ENCODE measurements at regions not wholly inside any gene's neighbourhood (a gene's known extent, or its start where the extent isn't known, plus 50 kb on each side); places are given as distances from the start of the nearest gene placed in this dataset.

DNA sequence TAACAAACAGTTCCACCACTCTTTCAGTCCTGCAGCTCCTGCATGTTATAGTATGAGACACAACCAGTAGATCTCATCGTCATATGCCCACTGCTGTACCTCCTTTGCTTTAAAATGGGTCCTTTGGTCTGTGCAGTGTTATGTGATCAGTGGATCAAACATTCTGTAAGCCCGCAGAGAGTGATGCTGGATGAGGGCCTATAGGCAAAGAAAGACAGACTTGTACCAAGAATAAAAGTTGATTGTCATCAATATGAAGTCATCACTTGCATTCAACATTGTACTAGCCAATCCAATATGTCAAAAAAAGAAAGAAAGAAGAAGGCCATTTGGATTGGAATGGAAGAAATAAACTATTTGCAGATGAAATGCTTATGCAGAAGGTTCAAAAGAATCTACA is 79.8 kb upstream of the PHYHIPL start:
- no peak for DNase-seq

DNA sequence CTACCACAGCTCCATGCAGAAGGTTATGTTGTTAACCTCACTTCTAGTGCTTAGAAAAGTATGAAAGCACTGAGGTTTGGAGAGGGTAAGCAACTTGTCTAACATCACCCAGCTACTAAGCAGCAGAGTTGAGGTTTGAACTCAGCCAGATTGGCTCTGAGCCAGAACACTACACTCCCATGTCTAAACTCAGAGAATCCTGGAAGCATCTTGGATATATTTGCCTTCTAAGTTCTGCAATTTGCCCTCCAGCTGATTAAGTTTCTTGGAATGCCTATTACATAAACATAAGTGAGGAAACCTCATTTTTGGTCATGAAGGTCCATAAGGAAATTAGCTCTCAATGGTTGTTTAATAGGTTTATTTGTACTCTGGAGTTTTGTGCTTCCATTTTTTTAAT is 78.1 kb upstream of the PHYHIPL start:
- no peak for DNase-seq

DNA sequence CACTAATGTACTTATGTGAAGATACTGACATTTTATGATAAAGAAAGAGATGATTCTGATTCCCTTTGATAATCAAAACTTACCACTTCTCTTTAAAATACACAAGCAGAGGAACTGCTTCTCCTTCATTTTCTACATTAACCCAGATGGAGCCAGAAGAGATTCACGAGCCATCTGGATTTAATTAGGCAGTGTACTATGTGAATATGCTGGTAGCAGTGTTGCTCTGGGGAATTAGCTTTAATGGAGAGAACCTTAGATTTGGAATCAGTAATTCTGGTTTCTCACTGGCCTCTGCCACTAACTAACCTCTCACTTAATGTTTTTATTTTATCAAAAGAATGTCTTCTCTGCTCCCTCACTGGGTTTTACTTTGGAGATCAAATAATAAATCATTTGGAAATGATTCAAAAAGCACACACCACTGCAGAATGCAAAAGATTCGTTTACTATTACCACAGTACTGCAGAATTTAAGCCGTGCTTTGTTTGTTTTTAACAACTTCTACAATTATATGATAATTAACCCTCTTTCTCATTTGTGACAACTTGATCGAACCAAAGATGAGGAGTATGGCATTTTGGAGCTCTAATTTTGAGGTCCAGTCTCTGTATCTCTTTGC is 77.5 kb upstream of the PHYHIPL start:
- DNase-seq = no peak

DNA sequence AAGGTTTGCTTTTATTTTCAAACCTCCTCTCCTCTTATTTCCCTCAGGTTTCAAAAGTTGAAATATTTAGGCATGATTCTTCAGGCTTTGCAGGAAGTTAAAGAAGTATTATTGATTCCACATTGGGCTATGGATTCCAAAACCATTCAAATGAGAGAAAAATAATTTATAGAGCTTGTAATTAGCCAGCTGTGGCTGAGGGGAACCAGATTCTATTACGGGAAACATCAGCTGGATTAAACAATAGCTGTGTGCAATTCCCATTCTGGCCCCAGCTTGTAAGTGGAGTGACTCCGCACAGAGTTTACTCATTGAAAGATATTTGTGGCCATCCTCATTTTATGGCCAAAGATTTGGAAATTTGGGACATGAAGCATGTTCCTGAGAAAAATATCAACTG is 77.0 kb upstream of the PHYHIPL start:
- DNase-seq = no peak

DNA sequence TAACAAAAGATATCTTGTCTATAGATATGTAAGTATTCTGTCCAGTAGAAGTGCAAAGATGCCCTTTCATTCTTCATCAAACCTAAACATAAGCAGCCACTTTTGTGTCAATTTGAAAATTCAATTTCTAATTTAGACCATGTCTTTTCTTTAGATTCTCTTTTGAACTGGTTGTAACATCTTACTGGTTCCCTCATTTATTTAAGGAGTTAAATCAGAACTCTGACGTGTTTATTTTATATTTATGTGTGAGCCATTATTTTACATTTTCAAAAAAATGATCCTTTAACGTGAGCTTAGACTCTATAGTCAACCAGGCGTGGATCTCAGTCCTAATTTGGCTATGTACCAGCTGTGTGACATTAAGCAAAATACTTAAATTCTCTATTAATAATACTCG is 74.0 kb upstream of the PHYHIPL start:
- DNase-seq = no peak

DNA sequence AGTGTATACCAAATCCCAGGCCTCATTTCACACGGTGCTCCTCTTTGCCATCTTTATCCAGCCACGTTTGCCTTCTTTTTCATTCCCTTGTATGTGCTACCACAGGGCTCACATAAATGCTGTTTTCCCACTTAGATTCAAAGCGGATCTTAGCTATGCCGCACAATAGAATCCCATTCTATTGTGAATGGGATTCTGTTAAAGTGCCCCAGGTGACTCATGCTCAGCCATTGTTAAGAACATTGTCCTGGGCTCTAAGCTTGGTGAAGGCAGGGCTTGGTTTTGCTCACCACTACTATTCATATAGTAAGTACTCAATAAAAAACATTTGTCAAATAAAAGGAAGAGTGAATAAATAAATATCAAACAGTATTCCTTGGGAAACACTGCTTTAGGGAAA is 72.3 kb upstream of the PHYHIPL start:
- DNase-seq = no peak

DNA sequence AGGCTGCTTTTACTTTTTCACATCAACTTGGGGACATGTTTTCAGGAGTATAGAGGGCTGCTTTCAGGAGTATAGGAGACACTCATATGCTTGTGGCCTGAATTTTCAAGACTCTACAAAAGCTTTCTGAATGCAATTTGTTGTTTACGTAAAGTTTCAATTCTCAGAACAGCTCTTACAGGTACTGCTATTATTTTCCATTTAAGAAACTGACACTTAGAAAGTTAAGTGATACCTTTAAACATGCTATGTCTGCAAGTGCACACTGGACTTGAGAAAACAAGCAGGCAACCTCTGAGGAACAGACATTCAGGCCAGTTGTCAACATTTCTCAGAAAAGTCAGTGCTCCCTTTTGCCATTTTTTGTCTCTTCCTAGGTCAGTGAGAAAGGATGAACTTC is 70.0 kb upstream of the PHYHIPL start:
- DNase-seq = no peak

DNA sequence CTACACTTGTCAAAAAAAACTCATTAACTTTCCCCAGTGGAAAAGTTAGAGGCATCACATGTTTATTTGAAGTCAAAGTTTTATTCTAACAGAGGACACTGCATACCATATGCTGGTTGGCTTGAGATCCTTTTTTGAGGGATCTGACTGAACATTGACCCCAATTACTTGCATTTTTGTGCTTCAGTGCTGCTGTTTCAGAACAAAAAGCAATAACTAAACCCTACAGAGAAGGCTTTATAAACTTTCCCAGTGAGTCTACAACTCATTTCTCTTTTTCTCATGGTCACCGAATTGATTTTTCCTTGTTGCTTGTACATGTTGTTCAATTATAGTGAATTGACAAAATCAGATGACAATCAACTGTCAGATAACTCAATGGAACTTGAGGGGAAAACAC is 69.3 kb upstream of the PHYHIPL start:
- no peak for DNase-seq

DNA sequence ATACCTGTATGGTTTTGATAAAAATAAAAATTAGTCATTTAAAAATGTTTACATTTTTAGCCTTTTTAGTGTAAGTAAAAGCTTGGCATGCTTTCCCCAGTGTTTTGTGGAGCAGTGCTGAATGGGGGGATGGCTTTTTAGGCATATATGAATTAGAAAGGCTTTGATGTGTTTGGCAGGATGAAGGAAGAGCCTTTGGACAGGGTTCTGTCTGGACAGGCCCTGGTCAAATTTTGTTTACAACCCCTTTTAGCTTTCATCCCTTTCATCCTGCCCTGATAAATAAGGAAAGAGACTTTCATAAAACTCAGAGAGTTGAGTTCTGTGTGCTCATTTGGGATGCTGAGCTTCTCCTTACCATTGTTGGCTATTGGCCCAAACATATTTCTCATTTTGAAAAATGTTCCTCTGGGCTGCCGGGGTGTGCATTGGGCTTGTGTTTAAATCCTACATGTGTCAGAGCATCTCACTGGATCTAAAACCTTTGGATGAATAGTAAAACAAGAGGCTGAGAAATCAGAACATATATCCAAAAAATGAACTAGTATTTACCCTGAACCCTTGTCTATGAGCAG is 68.1 kb upstream of the PHYHIPL start:
- DNase-seq = no peak

DNA sequence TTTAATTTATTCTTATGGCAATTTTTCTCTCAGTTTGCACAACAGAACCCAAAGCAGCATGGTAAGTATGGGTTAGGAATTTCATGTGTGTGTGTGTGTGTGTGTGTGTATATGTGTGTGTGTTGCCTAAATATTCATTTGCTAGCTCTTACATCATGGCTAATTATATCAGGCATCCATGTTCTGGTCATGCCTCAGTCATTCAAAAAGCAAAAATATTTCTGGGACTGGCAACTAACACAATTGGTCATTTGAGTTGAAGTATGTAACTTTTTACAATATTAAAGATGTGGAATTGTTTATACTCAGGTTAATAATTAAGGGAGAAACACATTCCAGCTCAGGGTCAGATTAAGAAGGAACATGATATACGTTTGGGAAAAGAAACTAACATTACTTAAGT is 67.6 kb upstream of the PHYHIPL start:
- no peak for DNase-seq

DNA sequence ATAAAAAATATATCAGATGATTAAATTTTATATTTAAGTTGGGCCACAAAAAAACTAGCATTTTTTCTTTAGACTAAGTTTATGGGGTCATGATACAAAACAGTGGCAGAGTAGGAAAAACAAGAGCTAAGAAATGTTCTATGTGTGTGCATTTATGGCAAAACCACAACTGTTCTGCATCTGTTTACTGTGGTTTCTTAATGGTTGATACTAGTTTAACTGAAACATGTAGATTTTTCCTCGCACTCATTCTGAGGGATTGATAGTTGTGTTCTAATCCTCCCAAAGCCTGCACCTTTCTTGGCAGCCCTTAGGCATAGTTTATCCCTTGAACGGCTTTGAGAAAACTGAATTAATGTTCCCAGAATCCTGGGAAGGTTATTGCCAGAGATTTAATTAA is 66.6 kb upstream of the PHYHIPL start:
- no peak for DNase-seq

DNA sequence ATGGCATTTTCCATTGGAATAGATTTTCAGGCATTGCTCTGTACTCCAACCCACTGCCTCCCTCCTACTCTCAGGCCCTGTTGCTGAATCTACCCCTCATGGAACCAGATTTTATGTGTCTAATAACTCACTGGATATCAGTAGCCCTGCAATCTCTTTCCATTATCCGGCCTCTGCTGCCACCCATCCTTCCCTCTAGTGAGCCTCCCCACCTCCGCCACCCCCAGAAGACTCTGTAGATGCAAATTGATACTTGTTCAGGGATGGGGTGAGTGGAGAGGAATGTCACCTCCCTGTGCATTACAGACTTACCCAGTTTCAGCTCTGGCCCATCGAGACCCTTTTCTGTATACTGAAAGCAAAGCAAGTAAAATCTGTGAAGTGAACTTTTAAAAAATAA is 52.3 kb upstream of the PHYHIPL start:
- DNase-seq = no peak

DNA sequence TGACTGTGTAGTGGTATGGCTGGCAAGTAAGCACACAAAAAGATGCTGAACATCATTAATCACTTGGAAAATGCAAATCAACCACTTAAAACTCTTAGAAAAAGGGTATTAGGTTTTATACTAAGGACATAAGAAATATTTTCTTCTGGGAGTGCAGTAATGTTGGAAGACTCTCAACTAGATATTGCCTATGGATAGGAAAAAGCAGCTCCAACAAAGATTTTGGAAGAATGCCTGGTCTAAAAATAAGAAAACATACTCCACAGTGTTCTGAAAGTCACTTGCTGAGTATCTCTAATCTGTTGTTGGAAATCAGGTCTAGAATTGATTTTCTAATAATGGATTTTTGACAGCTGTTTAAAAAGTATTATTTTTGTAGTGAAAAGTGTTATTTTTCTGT is 50.8 kb upstream of the PHYHIPL start:
- DNase-seq = no peak

DNA sequence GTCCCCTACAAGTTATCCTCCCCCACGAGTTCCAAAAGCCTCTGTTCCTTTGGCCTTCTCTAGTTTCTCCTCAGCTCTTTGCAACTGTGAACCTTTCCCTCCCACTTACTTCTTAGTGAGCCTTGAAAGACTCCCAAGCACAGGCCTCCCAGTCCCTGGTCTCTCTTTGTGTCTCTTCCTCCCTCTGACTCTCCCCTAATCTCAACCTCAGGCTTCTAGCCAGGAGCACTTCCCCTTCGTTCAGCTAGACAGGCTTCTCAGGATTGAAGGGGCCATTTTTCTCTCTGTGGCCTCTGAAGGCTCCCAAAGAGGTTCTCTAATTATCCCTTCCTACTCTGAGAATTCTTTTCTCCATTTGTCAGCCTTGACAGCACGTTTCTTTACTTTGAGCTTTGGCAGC is 50.2 kb upstream of the PHYHIPL start:
- no peak for DNase-seq
